D721Med (cell line): ENCODE measurements at regions not wholly inside any gene's neighbourhood (a gene's known extent, or its start where the extent isn't known, plus 50 kb on each side); places are given as distances from the start of the nearest gene placed in this dataset.
A peak's percentile ranks its signal among the peaks of the same experiment; 100 is the strongest.

Experiments used
- DNase-seq: peaks from one replicate; pipeline ENCODE4 v3.0.0; 2011; ENCODE audit warnings: low spot score; ENCODE audit not compliant: insufficient read length
- FAIRE-seq: peaks from 2 replicates; lab custom pipeline; 2011; peaks lifted over from hg19 to GRCh38; lab: Jason Lieb, UNC
- CTCF ChIP-seq: IDR thresholded peaks from 2 replicates; pipeline ENCODE4 v1.5.1; 2012; ENCODE audit warnings: mild to moderate bottlenecking, control low read depth; ENCODE audit not compliant: insufficient read depth; ENCODE audit errors: missing control alignments

GRCh38 chr5:143694357-143694756, 117.6 kb upstream of the HMHB1 start:
- FAIRE-seq (no peak), DNase-seq (no peak)
- no peak for TF ChIP-seq CTCF

DNA sequence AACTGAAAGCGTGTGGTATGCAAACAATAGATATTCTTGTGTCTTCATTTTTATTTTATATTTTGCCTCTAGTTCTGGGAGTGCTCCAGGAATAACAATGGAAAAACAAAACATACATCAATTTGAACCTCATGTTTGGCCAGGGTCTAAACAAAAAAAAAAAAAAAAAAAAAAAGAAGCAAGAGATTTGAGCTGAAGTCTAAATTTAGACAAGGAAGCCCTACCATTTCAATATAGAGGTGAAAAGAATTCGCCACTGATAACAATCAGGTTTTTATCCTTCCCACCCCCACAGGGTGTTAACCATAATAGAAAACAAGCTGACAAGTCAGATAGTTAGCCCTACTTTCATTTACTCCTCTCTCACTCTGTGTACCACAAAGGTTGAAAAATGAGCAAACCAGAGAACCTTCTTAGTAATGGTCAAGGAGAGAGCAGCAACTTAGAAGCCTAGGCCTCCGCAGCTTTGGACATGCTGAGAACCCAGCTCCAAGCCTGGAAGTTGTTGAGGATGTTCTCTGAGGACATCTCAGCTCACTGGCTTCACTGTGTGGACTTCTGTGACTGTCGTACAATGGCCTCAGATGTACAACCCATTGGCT, 118.2 kb upstream of the HMHB1 start:
- DNase-seq (no peak), FAIRE-seq (no peak)
- TF ChIP-seq CTCF, result no peak

DNA sequence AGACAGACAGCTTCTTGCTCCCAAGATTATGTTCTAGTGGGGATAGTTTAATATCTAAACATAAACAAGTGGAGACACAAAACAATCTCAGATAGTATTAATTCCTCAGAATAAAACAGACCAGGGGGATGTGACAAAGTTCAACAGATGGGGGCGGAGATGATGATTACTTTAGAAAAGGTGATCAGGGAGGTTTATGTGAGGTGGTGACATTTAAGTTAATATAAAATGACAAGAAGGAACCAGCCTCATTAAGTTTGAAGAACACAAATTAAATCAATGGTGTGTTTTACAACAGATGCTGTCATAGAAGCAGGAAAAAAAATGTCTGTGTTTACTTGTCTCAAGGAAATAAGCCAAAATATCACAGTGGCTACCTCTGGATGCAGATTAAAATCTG, 119.6 kb upstream of the HMHB1 start:
- FAIRE-seq (no peak), DNase-seq (no peak)
- no peak for TF ChIP-seq CTCF

- no peak for DNase-seq
- no peak for FAIRE-seq
- no peak for TF ChIP-seq CTCF
Measured at GRCh38 chr5:143691945-143692290, 120.0 kb upstream of the HMHB1 start.

- TF ChIP-seq CTCF, result no peak
- DNase-seq (no peak), FAIRE-seq (no peak)
Measured at GRCh38 chr5:143691287-143691944, 120.5 kb upstream of the HMHB1 start.

- TF ChIP-seq CTCF, result no peak
- no peak for FAIRE-seq
- DNase-seq, result no peak
Measured at GRCh38 chr5:143687604-143688003, 124.4 kb upstream of the HMHB1 start.

DNA sequence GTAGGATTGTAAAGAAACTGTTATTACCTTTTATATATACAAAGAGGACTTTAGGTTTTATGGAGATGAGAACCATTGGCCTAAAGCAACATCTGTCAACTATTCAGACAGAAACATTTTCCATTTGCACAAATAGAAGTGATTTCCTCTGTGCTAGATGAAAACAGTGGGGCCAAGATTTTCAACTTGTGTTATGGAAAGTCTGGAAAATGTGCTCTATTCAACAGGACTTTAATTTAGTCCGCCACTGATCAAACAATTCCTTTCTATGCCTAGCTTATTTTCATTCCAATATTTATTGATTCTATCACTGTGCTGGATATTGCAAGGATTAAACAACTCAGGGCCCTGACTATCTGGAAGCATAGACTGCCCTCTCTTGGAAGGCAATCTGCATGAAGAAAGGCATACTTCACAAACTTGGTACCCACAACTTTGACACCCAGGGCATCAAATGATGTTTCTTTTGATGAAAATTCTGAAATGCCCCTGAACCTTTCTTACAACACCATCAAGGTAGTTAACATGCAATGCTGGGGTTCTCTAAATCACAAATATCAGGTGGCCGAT, 126.6 kb upstream of the HMHB1 start:
- no peak for FAIRE-seq
- TF ChIP-seq CTCF, result peak; percentile 16
- no peak for DNase-seq
